ENCODE measurements at regions not wholly inside any gene's neighbourhood (a gene's known extent, or its start where the extent isn't known, plus 50 kb on each side); places are given as distances from the start of the nearest gene placed in this dataset.
"Not testable (repeated sequence)": the region's sequence is repeated elsewhere in the genome, so short reads cannot be mapped to it uniquely, and the experiment has no call there.

- DNase-seq: no peak
- Histone ChIP-seq H3K27me3 (ENCODE audit: control insufficient read depth, insufficient read depth, low read length) (no peaks in the 10 kb centered on the region), H3K4me3 (ENCODE audit: insufficient read depth, low read depth, low read length) (no peak overlapping the region), H3K36me3 (replicated peaks; ENCODE audit: control insufficient read depth, insufficient read depth, low read length) (no peaks in the 10 kb centered on the region)
These were observed 494.0 kb upstream of the POT1 start for GRCh38 chr7:125423458-125424155.

GRCh38 chr7:125421407-125421806 lies 491.8 kb upstream of the POT1 start:
- not testable (repeated sequence) for DNase-seq; H3K4me3 ChIP-seq (ENCODE audit: insufficient read depth, low read depth, low read length); H3K27me3 ChIP-seq (ENCODE audit: control insufficient read depth, insufficient read depth, low read length); H3K36me3 ChIP-seq (replicated peaks; ENCODE audit: control insufficient read depth, insufficient read depth, low read length)

GRCh38 chr7:125412890-125413665 lies 483.5 kb upstream of the POT1 start:
- Histone ChIP-seq H3K4me3 (ENCODE audit: insufficient read depth, low read depth, low read length) (no peak overlapping the region), H3K36me3 (replicated peaks; ENCODE audit: control insufficient read depth, insufficient read depth, low read length) (no peaks in the 10 kb centered on the region), H3K27me3 (ENCODE audit: control insufficient read depth, insufficient read depth, low read length) (no peaks in the 10 kb centered on the region)
- DNase-seq: no peak

- DNase-seq: no peak
- Histone ChIP-seq H3K36me3 (replicated peaks; ENCODE audit: control insufficient read depth, insufficient read depth, low read length) (no peaks in the 10 kb centered on the region), H3K4me3 (ENCODE audit: insufficient read depth, low read depth, low read length) (no peak overlapping the region), H3K27me3 (ENCODE audit: control insufficient read depth, insufficient read depth, low read length) (no peaks in the 10 kb centered on the region)
These were observed 480.3 kb upstream of the POT1 start for GRCh38 chr7:125409921-125410320.

GRCh38 chr7:125406111-125406510 lies 476.5 kb upstream of the POT1 start:
- H3K4me3 ChIP-seq (ENCODE audit: insufficient read depth, low read depth, low read length): no peak overlapping the region
- no peak for DNase-seq

GRCh38 chr7:125399408-125399807 lies 469.8 kb upstream of the POT1 start:
- no peak for DNase-seq
- Histone ChIP-seq H3K4me3 (ENCODE audit: insufficient read depth, low read depth, low read length) (no peak overlapping the region), H3K36me3 (replicated peaks; ENCODE audit: control insufficient read depth, insufficient read depth, low read length) (no peaks in the 10 kb centered on the region), H3K27me3 (ENCODE audit: control insufficient read depth, insufficient read depth, low read length) (no peaks in the 10 kb centered on the region)

More at GRCh38 chr7:125406111-125406510, 476.5 kb upstream of the POT1 start:
- H3K27me3 ChIP-seq (ENCODE audit: control insufficient read depth, insufficient read depth, low read length): no peaks in the 10 kb centered on the region
- no peaks in the 10 kb centered on the region for H3K36me3 ChIP-seq (replicated peaks; ENCODE audit: control insufficient read depth, insufficient read depth, low read length)

- no peaks in the 10 kb centered on the region for H3K36me3 ChIP-seq (replicated peaks; ENCODE audit: control insufficient read depth, insufficient read depth, low read length)
- no peak overlapping the region for H3K4me3 ChIP-seq (ENCODE audit: insufficient read depth, low read depth, low read length)
- DNase-seq: no peak
- no peaks in the 10 kb centered on the region for H3K27me3 ChIP-seq (ENCODE audit: control insufficient read depth, insufficient read depth, low read length)
These were observed 467.0 kb upstream of the POT1 start for GRCh38 chr7:125396466-125397151.

GRCh38 chr7:125391921-125392320 lies 462.3 kb upstream of the POT1 start:
- Histone ChIP-seq H3K27me3 (ENCODE audit: control insufficient read depth, insufficient read depth, low read length) (no peaks in the 10 kb centered on the region), H3K4me3 (ENCODE audit: insufficient read depth, low read depth, low read length) (no peak overlapping the region), H3K36me3 (replicated peaks; ENCODE audit: control insufficient read depth, insufficient read depth, low read length) (no peaks in the 10 kb centered on the region)
- no peak for DNase-seq

- Histone ChIP-seq H3K36me3 (replicated peaks; ENCODE audit: control insufficient read depth, insufficient read depth, low read length) (no peaks in the 10 kb centered on the region), H3K4me3 (ENCODE audit: insufficient read depth, low read depth, low read length) (no peak overlapping the region)
- DNase-seq: no peak
These were observed 461.4 kb upstream of the POT1 start for GRCh38 chr7:125390981-125391380.

GRCh38 chr7:125386211-125386610 lies 456.6 kb upstream of the POT1 start:
- Histone ChIP-seq H3K4me3 (ENCODE audit: insufficient read depth, low read depth, low read length) (no peak overlapping the region), H3K27me3 (ENCODE audit: control insufficient read depth, insufficient read depth, low read length) (no peaks in the 10 kb centered on the region), H3K36me3 (replicated peaks; ENCODE audit: control insufficient read depth, insufficient read depth, low read length) (no peaks in the 10 kb centered on the region)
- DNase-seq: no peak

More at GRCh38 chr7:125390981-125391380, 461.4 kb upstream of the POT1 start:
- H3K27me3 ChIP-seq (ENCODE audit: control insufficient read depth, insufficient read depth, low read length): no peaks in the 10 kb centered on the region

GRCh38 chr7:125383324-125383723 lies 453.7 kb upstream of the POT1 start:
- H3K27me3 ChIP-seq (ENCODE audit: control insufficient read depth, insufficient read depth, low read length): no peaks in the 10 kb centered on the region
- DNase-seq: no peak
- H3K4me3 ChIP-seq (ENCODE audit: insufficient read depth, low read depth, low read length): no peak overlapping the region

GRCh38 chr7:125382401-125382800 lies 452.8 kb upstream of the POT1 start:
- no peaks in the 10 kb centered on the region for H3K27me3 ChIP-seq (ENCODE audit: control insufficient read depth, insufficient read depth, low read length)
- DNase-seq: no peak
- no peak overlapping the region for H3K4me3 ChIP-seq (ENCODE audit: insufficient read depth, low read depth, low read length)
- H3K36me3 ChIP-seq (replicated peaks; ENCODE audit: control insufficient read depth, insufficient read depth, low read length): no peaks in the 10 kb centered on the region

More at GRCh38 chr7:125383324-125383723, 453.7 kb upstream of the POT1 start:
- H3K36me3 ChIP-seq (replicated peaks; ENCODE audit: control insufficient read depth, insufficient read depth, low read length): no peaks in the 10 kb centered on the region

- DNase-seq: no peak
- Histone ChIP-seq H3K36me3 (replicated peaks; ENCODE audit: control insufficient read depth, insufficient read depth, low read length) (no peaks in the 10 kb centered on the region), H3K4me3 (ENCODE audit: insufficient read depth, low read depth, low read length) (no peak overlapping the region)
These were observed 446.3 kb upstream of the POT1 start for GRCh38 chr7:125375942-125376341.

GRCh38 chr7:125370502-125370901 lies 440.9 kb upstream of the POT1 start:
- no peak for DNase-seq
- no peaks in the 10 kb centered on the region for H3K36me3 ChIP-seq (replicated peaks; ENCODE audit: control insufficient read depth, insufficient read depth, low read length)
- no peak overlapping the region for H3K4me3 ChIP-seq (ENCODE audit: insufficient read depth, low read depth, low read length)
- no peaks in the 10 kb centered on the region for H3K27me3 ChIP-seq (ENCODE audit: control insufficient read depth, insufficient read depth, low read length)

More at GRCh38 chr7:125375942-125376341, 446.3 kb upstream of the POT1 start:
- no peaks in the 10 kb centered on the region for H3K27me3 ChIP-seq (ENCODE audit: control insufficient read depth, insufficient read depth, low read length)

GRCh38 chr7:125363873-125364272 lies 434.2 kb upstream of the POT1 start:
- Histone ChIP-seq H3K4me3 (ENCODE audit: insufficient read depth, low read depth, low read length) (no peak overlapping the region), H3K36me3 (replicated peaks; ENCODE audit: control insufficient read depth, insufficient read depth, low read length) (no peaks in the 10 kb centered on the region), H3K27me3 (ENCODE audit: control insufficient read depth, insufficient read depth, low read length) (no peaks in the 10 kb centered on the region)
- DNase-seq: no peak
